Neural progenitor cell (in vitro differentiated cells): ENCODE measurements at regions not wholly inside any gene's neighbourhood (a gene's known extent, or its start where the extent isn't known, plus 50 kb on each side); places are given as distances from the start of the nearest gene placed in this dataset. TPM values are rescaled to one million over a fixed set of nuclear protein-coding genes. Genes with fewer than 3 reads are reported as not detected.

Experiments
- small RNA-seq: library from RNA; depleted of rRNA; stranded (forward); fragments of <200 nt; gene quantifications from one replicate; pipeline ENCODE3, GENCODE V24; 2015

Small RNA genes in the stretch of these regions (small RNA-seq; reads per million reads assigned to genes)
- gene RF00004: not detected
